ENCODE measurements at regions not wholly inside any gene's neighbourhood (a gene's known extent, or its start where the extent isn't known, plus 50 kb on each side); places are given as distances from the start of the nearest gene placed in this dataset.

- TF ChIP-seq NFIC (IDR thresholded peaks at IDR 0.05) (no peak), REST (IDR thresholded peaks at IDR 0.05; ENCODE audit: low read depth) (no peak), RAD21 (IDR thresholded peaks at IDR 0.05; ENCODE audit: low read depth) (no peak), EGR1 (IDR thresholded peaks at IDR 0.05) (no peak), EP300 (IDR thresholded peaks at IDR 0.05; ENCODE audit: borderline replicate concordance) (no peak), CEBPB (IDR thresholded peaks at IDR 0.05) (no peak), USF1 (IDR thresholded peaks at IDR 0.05) (no peak), FOXM1 (IDR thresholded peaks at IDR 0.05; ENCODE audit: borderline replicate concordance, low read depth) (no peak), YY1 (IDR thresholded peaks at IDR 0.05; ENCODE audit: low read depth) (no peak), TEAD4 (IDR thresholded peaks at IDR 0.05) (no peak), MAX (IDR thresholded peaks at IDR 0.05) (no peak), CREB1 (IDR thresholded peaks at IDR 0.05; ENCODE audit: low read depth) (no peak), ZBTB7A (IDR thresholded peaks at IDR 0.05; ENCODE audit: low read depth) (no peak), TAF1 (IDR thresholded peaks at IDR 0.05; ENCODE audit: low read depth) (no peak), TCF12 (IDR thresholded peaks at IDR 0.05; ENCODE audit: low read depth) (no peak)
Measured at GRCh38 chrX:140447150-140447549, 57.7 kb downstream of the SOX3 start.

DNA sequence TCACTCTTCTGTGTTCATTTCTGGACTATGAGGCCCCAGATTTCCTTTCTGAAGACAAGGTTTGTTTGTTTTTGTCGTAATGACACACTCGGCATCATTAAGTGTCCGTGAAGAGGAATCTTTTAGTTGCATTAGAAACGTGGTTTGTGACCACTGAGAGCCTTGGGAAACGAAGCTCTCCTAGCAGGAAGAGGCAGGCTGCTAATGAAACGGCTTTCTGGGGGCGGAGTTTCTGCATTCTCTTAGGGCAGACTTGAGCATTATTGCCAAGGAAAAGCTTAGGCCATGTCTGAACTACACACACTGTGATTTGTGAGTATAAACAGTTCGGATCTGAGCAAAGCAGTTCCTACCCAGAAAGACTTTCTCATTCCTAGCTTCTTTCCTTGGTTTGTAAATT lies 64.0 kb downstream of the SOX3 start:
- no peak for TF ChIP-seq MAX (IDR thresholded peaks at IDR 0.05)
- no peak for TF ChIP-seq RAD21 (IDR thresholded peaks at IDR 0.05; ENCODE audit: low read depth)
- no peak for TF ChIP-seq TAF1 (IDR thresholded peaks at IDR 0.05; ENCODE audit: low read depth)
- TF ChIP-seq CREB1 (IDR thresholded peaks at IDR 0.05; ENCODE audit: low read depth): no peak
- TF ChIP-seq TCF12 (IDR thresholded peaks at IDR 0.05; ENCODE audit: low read depth): no peak
- TF ChIP-seq ZBTB7A (IDR thresholded peaks at IDR 0.05; ENCODE audit: low read depth): no peak
- TF ChIP-seq FOXM1 (IDR thresholded peaks at IDR 0.05; ENCODE audit: borderline replicate concordance, low read depth): no peak
- no peak for TF ChIP-seq TEAD4 (IDR thresholded peaks at IDR 0.05)
- TF ChIP-seq CEBPB (IDR thresholded peaks at IDR 0.05): no peak

DNA sequence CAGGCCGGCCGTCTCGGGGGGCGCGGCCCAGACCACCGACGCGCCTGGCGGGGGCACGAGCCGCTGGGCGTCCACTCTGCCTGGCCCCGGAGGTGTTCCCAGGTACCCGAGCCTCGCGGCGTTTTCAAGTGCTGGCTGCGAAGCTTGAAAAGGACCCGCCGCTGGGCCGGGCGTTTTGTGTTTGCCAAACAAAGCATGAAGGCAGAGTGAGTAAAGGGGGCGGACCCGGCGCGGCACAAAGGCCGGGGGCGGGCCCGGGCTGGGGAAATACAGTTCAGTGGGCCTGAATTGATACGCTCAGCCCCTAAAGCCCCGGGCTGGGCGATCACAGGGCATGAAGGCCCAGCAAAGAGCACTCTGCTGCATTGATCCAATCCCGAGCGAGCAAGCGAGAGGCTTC lies 65.4 kb downstream of the SOX3 start:
- TF ChIP-seq YY1 (IDR thresholded peaks at IDR 0.05; ENCODE audit: low read depth) (no peak), USF1 (IDR thresholded peaks at IDR 0.05) (no peak), EP300 (IDR thresholded peaks at IDR 0.05; ENCODE audit: borderline replicate concordance) (no peak), MAX (IDR thresholded peaks at IDR 0.05) (0 out of 2 replicates have a peak, but pooled peaks have one; percentile 21), TCF12 (IDR thresholded peaks at IDR 0.05; ENCODE audit: low read depth) (peak; percentile 53; the same call in 1 of the 2 replicates), FOXM1 (IDR thresholded peaks at IDR 0.05; ENCODE audit: borderline replicate concordance, low read depth) (no peak), ZBTB7A (IDR thresholded peaks at IDR 0.05; ENCODE audit: low read depth) (0 out of 2 replicates have a peak, but pooled peaks have one; percentile 41), RAD21 (IDR thresholded peaks at IDR 0.05; ENCODE audit: low read depth) (no peak), NFIC (IDR thresholded peaks at IDR 0.05) (0 out of 2 replicates have a peak, but pooled peaks have one; percentile 15), REST (IDR thresholded peaks at IDR 0.05; ENCODE audit: low read depth) (no peak), EGR1 (IDR thresholded peaks at IDR 0.05) (no peak), CEBPB (IDR thresholded peaks at IDR 0.05) (no peak), CREB1 (IDR thresholded peaks at IDR 0.05; ENCODE audit: low read depth) (no peak), TAF1 (IDR thresholded peaks at IDR 0.05; ENCODE audit: low read depth) (no peak), TEAD4 (IDR thresholded peaks at IDR 0.05) (no peak)

DNA sequence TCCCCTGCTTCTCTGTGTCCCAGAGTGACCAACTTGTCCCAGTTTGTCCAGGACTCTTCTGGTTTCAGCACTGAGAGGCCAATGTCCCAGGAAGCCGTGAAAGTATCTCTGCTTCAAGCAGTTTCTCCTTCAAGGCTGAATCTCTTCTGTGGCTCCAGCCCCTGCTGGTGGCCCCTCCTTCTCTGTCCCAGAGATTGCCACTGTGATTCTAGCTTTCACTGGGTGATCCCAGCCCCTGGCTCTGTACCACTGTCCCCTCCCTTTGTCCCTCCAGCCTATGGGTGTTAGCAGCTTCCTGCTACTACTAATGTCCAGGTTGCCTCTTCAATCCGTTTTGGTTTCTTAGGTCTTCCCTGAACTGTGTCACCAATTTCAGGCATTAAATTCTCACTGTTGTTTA lies 70.5 kb downstream of the SOX3 start:
- TF ChIP-seq NFIC (IDR thresholded peaks at IDR 0.05) (no peak), TCF12 (IDR thresholded peaks at IDR 0.05; ENCODE audit: low read depth) (no peak)

DNA sequence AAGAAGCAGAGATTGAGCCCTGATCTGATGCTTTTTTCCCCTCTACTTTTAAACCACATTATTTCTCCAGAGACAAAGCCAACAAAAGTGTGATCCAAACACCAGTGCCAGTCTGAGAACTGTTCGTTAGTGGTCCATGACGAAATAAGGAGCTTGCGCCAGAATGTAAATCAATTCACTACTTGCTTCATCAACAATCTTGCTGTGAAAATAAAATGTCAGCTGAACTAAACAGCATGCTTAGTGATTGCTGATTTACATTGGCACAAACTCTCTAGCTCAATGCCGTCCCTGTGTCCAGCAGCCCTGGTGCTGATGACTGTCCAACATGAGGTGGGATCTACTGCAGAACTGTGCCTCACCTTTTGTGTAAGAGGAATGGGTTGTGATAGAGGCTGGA lies 71.3 kb downstream of the SOX3 start:
- TF ChIP-seq MAX (IDR thresholded peaks at IDR 0.05) (no peak), TAF1 (IDR thresholded peaks at IDR 0.05; ENCODE audit: low read depth) (no peak), TEAD4 (IDR thresholded peaks at IDR 0.05) (no peak), CREB1 (IDR thresholded peaks at IDR 0.05; ENCODE audit: low read depth) (no peak), YY1 (IDR thresholded peaks at IDR 0.05; ENCODE audit: low read depth) (no peak), ZBTB7A (IDR thresholded peaks at IDR 0.05; ENCODE audit: low read depth) (no peak), CEBPB (IDR thresholded peaks at IDR 0.05) (no peak), RAD21 (IDR thresholded peaks at IDR 0.05; ENCODE audit: low read depth) (no peak), EGR1 (IDR thresholded peaks at IDR 0.05) (no peak), FOXM1 (IDR thresholded peaks at IDR 0.05; ENCODE audit: borderline replicate concordance, low read depth) (no peak), TCF12 (IDR thresholded peaks at IDR 0.05; ENCODE audit: low read depth) (no peak), NFIC (IDR thresholded peaks at IDR 0.05) (no peak), REST (IDR thresholded peaks at IDR 0.05; ENCODE audit: low read depth) (no peak), USF1 (IDR thresholded peaks at IDR 0.05) (no peak), EP300 (IDR thresholded peaks at IDR 0.05; ENCODE audit: borderline replicate concordance) (no peak)
